ENCODE measurements at regions not wholly inside any gene's neighbourhood (a gene's known extent, or its start where the extent isn't known, plus 50 kb on each side); places are given as distances from the start of the nearest gene placed in this dataset.

DNA sequence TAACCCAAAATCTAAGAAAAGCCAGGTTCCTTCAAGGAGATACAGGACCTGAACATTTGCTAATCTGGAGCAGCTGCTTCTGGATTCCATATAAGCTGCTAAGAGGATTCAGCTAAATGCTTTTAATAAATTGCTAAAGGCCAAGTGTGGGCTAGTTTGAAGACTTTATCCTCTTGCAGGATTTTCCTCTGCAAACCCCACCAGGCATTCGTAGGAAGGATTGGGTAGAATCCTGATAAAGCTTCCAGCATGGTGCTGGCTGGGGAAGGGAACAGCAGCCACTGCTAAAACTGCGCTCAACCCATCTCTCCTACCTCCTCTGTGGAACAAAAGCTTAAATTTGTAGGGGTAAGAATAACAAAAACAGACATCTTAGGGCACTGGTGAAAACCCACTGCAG, 61.3 kb upstream of the TAB3 start:
- no peak for DNase-seq (ENCODE audit: low read depth)

DNA sequence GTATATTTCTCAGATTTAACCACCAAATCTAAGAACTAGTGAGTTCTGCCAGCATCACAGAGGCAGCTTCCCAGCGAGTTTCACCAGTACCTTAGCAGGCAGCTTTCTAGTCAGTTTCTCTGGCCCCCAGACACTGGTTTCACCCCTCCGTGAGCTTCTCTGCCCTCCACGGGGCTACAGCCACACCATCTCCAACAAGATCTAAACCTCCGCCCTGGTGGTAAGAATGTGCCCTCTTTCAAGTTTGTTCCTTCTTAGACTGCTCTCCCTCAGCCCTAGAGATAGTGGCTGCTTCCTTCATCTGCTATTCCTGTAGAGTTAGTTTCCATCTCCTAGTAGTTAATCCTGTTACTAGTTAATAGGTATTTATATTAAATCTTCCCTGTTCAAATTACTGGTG, 60.5 kb upstream of the TAB3 start:
- no peak for DNase-seq (ENCODE audit: low read depth)

DNA sequence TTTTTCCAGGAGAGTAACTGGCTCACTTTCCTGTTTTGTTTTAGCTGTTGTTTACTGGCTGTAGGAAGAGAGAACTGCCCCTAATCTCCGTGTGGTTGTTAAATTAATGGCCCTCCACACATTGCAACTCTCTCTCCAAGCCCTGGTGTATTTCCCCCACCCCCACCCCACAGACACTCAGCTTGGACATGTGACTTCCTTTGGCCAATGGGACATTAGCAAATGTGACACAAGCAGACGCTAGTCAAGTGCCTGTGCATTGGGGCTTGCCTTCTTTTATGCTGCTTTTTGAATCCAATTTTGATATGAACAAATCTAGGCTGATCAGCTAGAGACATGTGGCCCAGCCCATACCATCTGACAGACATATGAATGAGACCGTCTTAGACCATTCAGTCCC, 59.6 kb upstream of the TAB3 start:
- DNase-seq (ENCODE audit: low read depth), result no peak

DNA sequence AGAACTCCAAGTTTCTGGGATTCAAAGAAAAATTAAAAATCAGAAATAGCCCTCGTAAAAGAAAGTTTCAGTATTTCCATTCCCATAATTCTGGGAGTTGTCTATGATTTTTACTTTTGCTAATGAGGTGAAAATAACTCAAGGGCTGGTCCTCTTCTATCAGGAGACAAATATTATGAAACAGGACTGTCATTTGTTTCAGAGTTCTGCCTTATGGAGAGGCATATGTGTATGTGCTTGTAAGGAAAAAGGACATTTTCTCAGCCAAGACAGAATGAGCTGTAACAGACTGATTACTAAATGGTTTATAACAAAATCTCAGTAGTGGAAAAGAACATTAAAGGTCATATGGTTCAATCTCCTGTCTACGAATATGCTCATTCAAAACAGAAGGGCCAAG, 59.0 kb upstream of the TAB3 start:
- no peak for DNase-seq (ENCODE audit: low read depth)

DNA sequence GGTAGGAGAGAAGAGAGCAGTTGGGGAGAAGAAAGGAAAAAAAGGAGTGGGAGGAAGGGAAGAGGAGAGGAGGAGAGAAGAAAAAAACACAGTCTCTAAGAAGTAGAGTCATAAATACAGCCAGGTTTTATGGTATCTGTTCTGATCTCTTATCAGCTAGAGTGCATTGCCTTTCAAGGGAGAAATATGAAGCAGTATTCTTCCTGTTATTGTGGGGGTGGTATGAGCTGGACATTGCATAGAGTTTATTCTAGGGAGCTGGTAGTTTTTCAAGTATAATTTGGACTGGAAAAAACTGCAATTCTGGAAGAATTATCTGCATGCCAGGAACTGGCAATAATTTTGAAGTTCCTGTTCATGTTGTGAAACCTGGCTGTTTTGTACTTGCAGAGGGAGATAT, 54.9 kb upstream of the TAB3 start:
- DNase-seq (ENCODE audit: low read depth), result no peak

DNA sequence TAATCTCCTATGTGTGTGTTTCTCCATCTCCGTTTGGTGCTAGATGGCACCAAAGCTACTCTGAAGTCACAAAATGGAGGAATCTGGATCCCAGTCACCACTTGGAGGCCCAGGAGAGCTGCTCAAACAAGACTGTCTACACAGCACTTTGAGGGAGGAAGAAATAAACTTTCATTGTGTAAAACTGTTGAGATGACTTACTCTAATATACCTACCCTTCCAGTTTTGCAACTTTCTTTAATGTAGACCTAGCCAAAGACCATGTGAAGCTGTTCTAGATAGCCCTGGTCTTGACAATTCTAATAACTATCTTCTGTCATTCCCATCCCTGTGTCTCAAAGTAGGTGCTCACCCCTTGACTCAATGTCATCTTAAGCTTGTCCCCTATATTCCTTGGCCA, 52.8 kb upstream of the TAB3 start:
- no peak for DNase-seq (ENCODE audit: low read depth)

DNA sequence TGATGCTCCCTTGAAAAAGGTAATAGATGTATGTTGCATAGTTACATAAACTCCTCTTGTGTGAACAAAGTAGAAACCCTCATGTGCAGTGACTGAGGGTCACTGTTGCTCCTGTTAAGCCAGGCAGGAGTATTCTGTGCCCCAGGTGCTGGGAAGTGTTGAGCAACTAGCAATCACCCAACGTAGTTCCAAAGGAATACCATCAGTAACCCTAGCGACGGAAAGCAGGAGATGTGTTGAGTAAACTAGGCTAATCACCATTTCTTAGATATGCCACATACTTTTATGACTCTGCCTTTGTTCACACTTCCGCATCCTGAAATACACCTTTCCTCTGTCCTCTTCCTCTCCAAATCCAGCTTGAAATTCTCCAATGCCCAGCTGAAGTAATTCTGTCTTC, 50.9 kb upstream of the TAB3 start:
- no peak for DNase-seq (ENCODE audit: low read depth)
